Activated gamma-delta T cell treated with Interleukin-2 at 50 U/mL for 16 hours (primary cell): ENCODE measurements at regions not wholly inside any gene's neighbourhood (a gene's known extent, or its start where the extent isn't known, plus 50 kb on each side); places are given as distances from the start of the nearest gene placed in this dataset.

Experiments
- DNase-seq: peaks from one replicate; pipeline ENCODE4 v3.0.0-alpha.2; 2020

DNA sequence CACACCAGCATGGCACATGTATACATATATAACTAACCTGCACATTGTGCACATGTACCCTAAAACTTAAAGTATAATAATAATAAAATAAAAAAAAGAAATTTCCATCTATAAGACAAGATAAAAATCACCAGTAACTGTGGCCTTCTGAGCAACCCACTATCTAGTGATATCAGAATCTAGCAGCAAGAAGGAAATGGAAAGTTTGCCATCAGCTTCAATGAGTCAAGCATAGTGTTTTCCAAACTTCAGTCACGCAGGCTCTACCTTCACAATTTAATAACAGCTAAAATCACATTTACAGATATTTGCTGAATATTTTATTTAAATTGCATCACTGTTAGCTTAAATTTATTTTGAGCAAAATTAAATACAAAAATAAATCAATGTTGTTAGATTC lies 345.3 kb upstream of the CD180 start:
- no peak for DNase-seq

GRCh38 chr5:67538855-67539506 lies 342.4 kb upstream of the CD180 start:
- DNase-seq, result no peak

- DNase-seq, result no peak
Observed at GRCh38 chr5:67537439-67538148, 341.0 kb upstream of the CD180 start.

GRCh38 chr5:67536866-67537265 lies 340.3 kb upstream of the CD180 start:
- DNase-seq, result no peak

DNA sequence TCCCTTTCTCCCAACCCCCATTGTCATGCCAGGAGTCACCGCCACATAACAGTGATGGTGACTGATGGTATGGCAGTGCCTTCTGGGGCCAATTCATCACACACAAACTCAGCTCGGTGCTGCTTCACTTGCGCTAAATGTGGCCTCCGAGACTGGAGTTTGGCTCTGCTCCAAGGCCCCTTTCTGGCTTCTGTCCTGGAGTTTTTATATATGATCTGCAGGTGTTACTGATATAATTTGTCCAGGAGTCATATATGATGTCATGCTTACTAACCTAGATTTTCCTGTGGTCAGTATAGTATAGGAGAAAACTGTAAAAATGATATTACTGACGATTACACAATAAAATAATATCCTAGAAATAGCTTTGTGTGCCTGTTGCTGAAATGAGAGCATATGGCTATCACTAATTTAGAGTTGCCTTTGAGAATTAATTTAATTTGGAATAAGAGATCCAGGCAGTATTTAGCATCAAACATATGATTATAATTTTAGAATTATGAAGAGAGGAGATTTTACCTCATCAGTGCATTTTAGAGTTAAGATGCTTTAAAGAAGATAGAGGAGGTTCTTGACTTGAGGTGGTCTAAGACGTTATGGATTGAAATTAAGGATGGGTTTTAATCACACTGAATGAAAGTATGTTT lies 334.1 kb upstream of the CD180 start:
- no peak for DNase-seq

DNA sequence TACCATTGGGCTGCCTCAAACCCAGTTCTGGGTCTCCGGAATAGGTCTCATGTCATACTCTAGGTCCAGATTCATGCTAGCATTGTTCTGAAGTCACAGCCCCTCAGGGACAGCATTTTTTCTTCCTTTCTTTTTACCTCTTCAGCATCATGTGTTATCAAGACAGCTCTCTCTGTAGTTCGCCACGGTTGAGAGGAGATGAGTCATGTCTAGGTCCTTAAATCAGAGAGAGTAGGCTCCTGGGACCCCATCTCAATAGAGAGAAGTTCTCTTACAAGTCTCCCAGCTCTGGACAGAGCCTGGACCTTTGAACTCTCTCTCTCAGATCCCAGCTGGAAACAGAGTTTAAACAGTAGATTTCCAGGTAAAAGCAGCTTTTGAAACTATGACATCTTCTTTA lies 332.4 kb upstream of the CD180 start:
- DNase-seq, result no peak

DNA sequence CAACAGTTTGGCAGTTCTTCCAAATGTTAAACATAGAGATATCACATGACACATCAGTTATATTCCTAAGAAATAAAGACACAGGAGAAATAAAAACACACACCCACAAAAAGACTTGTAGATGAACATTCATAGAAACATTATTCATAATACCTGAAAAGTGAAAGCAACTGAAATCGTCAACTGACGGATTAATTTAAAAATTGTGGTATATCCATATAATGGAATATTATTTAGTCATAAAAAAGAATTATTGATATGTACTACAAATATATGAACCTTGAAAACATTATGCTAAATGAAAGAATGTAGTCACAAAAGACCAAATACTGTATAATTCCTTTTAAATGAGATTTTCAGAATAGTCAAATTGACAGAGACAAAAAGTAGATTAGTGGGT lies 330.2 kb upstream of the CD180 start:
- no peak for DNase-seq

DNA sequence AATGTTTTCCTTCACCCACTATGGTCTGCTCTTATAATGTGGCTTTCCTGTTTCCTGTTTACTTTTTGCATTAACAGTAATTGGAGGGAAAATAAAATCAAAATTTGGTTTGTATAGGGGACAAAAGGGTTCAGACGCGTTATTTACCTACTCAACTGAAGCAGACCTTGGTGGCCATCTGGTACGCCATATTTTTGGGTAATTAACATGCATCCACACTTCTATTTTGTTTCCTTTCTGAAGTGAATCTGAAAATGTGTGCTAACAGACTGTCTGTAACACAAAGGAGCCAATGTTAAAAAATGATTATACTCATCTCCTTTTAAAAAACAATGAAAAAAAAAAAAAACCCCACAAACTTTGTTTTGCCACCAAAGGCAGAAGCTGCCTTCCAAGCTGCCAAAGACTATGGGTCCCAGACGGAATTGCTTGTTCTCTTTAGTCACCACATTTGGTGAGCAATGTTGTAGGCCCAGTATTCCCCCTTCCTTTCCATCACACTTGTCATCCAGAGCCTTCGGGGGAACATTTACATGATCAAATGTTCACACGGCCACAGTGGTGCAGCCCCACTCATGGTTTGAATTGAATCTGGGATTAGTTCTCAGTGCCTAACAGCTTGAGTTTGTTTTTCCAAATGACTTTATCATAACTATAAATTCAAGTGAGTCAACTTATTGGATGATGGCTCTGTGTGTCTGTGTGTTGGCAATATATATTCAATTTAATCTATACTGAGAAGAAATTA lies 323.7 kb upstream of the CD180 start:
- no peak for DNase-seq

DNA sequence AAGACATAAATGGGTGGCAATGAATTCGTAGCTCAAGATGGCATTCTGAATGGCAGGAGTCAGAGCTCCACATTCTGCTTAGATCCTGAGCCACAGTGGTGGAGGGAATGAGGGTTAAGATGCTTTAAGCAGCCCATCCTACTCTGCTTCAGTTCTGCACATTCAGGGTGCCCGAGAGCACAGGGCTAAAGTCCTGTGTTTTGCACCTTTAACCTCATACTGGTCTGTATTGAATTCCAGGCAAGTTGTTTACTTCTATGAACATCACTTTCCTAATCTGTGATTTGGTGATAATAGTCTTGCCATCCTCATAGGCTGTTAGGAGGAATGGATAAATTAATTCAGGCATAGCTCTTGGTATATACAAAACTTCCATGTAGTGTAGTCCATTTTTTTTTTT lies 321.6 kb upstream of the CD180 start:
- DNase-seq, result no peak

- no peak for DNase-seq
Observed at GRCh38 chr5:67516948-67517565, 320.5 kb upstream of the CD180 start.

DNA sequence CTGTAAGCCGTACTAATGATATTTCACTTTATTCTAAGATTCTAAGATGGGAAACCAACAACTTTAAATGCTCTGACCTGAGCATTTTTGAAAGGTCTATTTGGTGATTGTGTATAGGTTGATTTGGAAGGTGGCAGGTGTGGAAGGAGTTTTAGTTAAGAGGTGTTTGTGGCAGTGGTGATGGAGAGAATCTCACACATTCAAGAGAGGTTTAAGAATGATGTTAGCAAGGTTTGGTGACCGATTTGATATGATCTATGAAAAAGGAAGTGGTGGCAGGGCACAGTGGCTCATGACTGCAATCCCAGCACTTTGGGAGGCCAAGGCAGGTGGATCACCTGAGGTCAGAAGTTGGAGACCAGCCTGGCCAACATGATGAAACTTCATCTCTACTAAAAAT lies 319.2 kb upstream of the CD180 start:
- peak; percentile 14 for DNase-seq

DNA sequence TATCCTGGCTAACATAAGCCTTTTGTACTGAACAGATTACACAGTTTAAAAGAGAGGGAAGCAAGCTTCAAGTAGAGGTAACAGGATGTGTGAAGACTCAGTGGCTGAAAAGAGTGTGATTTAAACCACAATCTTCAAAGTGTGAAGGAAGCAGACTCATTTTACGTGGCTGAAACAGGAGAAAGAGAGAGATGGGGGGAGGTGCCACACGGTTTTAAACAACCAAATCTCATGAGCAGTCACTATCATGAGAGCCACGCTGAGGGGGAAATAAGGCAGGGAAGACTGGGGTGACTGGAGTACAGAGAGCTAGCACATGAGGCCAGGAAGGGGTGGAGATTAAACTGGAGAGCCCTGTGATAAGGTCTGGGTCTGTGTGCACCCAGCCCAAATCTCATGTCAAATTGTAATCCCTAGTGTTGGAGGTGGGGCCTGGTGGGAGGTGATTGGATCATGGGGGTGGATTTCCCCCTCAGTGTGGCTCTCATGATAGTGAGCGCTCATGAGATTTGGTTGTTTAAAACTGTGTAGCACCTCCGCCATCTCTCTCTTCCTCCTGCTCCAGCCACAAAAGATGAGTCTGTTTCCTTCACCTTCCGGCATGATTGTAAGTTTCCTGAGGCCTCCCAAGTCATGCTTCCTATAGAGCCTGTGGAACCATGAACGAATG lies 318.6 kb upstream of the CD180 start:
- peak; percentile 47 for DNase-seq

DNA sequence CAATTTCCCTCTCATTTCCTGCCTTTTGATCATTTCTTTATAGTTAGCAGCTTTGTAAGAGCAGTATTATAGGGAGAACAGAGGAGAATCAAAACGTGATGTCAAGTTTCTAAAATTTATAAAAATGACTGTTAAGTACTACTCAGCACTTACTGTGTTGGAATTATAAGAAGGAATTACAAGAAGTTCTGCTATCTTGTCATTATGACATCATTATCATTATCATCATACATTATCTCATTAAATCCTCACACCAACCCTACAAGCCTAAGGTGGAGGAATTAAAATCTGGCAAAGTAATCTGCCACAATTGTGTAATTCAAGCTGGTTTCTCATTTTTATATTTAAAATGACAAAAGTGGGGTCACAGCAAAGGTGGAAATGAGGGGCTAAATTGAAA lies 316.2 kb upstream of the CD180 start:
- no peak for DNase-seq

- DNase-seq, result no peak
Observed at GRCh38 chr5:67511911-67512310, 315.3 kb upstream of the CD180 start.

DNA sequence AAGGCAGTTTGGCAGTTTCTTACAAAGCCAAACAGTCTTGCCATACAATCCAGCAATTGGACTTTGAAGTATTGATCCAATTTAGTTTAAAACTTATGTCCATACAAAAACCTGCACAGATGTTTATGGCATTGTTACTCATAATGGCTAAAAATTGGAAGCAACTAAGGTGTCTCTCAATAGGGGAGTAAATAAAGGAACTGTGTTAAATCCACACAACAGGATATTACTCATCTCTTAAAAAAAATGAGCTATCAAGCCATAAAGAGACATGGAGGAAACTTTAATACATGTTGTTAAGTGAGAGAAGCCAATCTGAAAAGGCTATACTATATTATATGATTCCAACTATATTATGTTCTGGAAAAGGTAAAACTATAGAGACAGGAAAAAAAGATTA lies 313.6 kb upstream of the CD180 start:
- DNase-seq, result no peak

DNA sequence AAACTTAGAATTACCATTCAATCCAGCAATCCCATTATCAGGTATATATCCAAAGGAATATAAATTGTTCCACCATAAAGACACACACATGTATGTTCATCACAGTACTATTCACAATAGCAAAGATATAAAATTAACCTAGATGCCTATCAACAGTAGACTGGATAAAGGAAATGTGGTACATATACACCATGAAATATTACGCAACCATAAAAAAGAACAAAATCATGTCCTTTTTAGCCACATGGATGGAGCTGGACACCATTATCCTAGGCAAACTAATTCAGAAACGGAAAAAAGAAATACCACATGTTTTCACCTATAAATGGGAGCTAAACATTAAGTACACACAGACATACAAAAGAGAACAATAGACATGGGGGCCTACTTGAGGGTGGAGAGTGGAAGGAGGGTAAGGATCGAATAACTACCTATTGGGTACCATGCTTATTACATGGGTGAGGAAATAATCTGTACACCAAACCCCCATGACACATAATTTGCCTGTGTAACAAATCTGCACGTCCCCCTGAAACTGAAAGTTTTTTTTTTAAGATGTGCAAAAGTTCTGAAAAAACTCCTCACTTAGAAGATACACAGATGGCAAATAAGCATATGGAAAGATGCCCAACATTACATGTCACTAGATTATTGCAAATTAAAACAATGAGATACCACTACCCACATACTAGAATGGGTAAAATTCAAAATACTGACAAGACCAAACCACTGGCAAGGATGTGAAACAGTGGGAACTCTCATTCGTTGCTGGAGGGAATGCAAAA lies 313.0 kb upstream of the CD180 start:
- DNase-seq, result no peak

DNA sequence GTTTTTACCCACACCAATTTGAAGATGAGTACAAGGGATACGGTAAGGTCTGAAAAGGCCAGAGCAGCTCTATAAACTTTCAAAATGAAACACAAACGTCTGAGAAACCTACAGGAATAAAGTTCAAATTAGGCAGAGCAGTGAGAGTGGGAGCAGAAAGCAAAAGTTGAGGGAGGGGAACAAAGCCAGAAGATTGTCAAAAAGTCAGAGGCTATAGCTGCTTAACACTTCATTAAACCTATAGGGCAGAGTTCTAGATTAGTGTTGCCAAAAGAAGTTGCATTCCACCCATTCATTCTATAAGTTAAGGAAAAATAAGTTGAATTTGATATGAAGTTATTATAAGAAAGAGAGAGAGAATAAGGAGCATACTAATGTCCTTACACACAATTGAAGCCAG lies 309.6 kb upstream of the CD180 start:
- DNase-seq, result no peak

- DNase-seq, result no peak
Observed at GRCh38 chr5:67502951-67503350, 306.4 kb upstream of the CD180 start.

GRCh38 chr5:67496051-67496450 lies 299.5 kb upstream of the CD180 start:
- DNase-seq, result no peak

GRCh38 chr5:67495072-67495471 lies 298.5 kb upstream of the CD180 start:
- DNase-seq, result no peak

GRCh38 chr5:67494186-67494855 lies 297.7 kb upstream of the CD180 start:
- no peak for DNase-seq
